ENCODE measurements at regions not wholly inside any gene's neighbourhood (a gene's known extent, or its start where the extent isn't known, plus 50 kb on each side); places are given as distances from the start of the nearest gene placed in this dataset.

DNA sequence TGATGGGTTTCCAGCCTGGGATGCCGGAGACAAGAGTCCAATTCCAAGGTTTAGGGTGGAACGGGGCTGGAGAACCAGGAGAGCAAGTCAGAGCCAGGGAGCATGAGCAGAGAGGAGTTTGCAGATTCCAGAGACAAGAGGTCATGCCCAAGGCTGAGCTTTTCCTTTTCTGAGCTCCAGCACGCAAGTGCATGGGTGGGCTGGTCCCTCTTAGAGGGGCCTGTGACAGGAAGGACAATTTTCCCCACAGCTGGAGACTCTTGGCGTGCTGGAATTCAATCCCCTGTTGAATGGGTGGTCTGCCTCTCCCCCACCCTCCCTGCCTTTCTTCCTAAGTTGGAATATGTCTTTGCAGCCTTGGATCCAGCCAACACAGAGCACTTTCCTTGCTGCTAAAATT is 431.9 kb downstream of the BCL11B start:
- Histone ChIP-seq H3K27me3 (ENCODE audit: control insufficient read depth, insufficient read depth, low read length) (no peaks in the 10 kb centered on the region), H3K36me3 (ENCODE audit: control insufficient read depth, insufficient read depth, low read length) (no peaks in the 10 kb centered on the region), H3K4me1 (ENCODE audit: control insufficient read depth, insufficient read depth, low read length) (no peaks in the 10 kb centered on the region), H3K9me3 (ENCODE audit: control insufficient read depth, insufficient read depth, low read length) (no peaks in the 10 kb centered on the region), H3K4me3 (ENCODE audit: low read length) (no peak overlapping the region), H3K27ac (ENCODE audit: low read length) (no peak overlapping the region)
- no peak for DNase-seq (ENCODE audit: low read depth, low spot score)
- no CpG with 5 or more reads among the region's 4 CpGs for WGBS (ENCODE audit: insufficient coverage, insufficient read length)

GRCh38 chr14:98840511-98840910 is 431.5 kb downstream of the BCL11B start:
- Histone ChIP-seq H3K36me3 (ENCODE audit: control insufficient read depth, insufficient read depth, low read length) (no peaks in the 10 kb centered on the region), H3K4me1 (ENCODE audit: control insufficient read depth, insufficient read depth, low read length) (no peaks in the 10 kb centered on the region), H3K4me3 (ENCODE audit: low read length) (no peak overlapping the region), H3K27ac (ENCODE audit: low read length) (no peak overlapping the region), H3K9me3 (ENCODE audit: control insufficient read depth, insufficient read depth, low read length) (no peaks in the 10 kb centered on the region), H3K27me3 (ENCODE audit: control insufficient read depth, insufficient read depth, low read length) (no peaks in the 10 kb centered on the region)
- WGBS (ENCODE audit: insufficient coverage, insufficient read length) = no CpG with 5 or more reads among the region's 6 CpGs
- no peak for DNase-seq (ENCODE audit: low read depth, low spot score)

- H3K27ac ChIP-seq (ENCODE audit: low read length) = no peak overlapping the region
- H3K9me3 ChIP-seq (ENCODE audit: control insufficient read depth, insufficient read depth, low read length) = no peaks in the 10 kb centered on the region
- H3K36me3 ChIP-seq (ENCODE audit: control insufficient read depth, insufficient read depth, low read length) = no peaks in the 10 kb centered on the region
- no peak for DNase-seq (ENCODE audit: low read depth, low spot score)
- H3K4me1 ChIP-seq (ENCODE audit: control insufficient read depth, insufficient read depth, low read length) = no peaks in the 10 kb centered on the region
- H3K4me3 ChIP-seq (ENCODE audit: low read length) = no peak overlapping the region
- H3K27me3 ChIP-seq (ENCODE audit: control insufficient read depth, insufficient read depth, low read length) = no peaks in the 10 kb centered on the region
Measured at GRCh38 chr14:98844456-98844855, 427.5 kb downstream of the BCL11B start.

GRCh38 chr14:98847521-98848468 is 424.2 kb downstream of the BCL11B start:
- Histone ChIP-seq H3K9me3 (ENCODE audit: control insufficient read depth, insufficient read depth, low read length) (no peaks in the 10 kb centered on the region), H3K36me3 (ENCODE audit: control insufficient read depth, insufficient read depth, low read length) (no peaks in the 10 kb centered on the region), H3K4me1 (ENCODE audit: control insufficient read depth, insufficient read depth, low read length) (no peaks in the 10 kb centered on the region), H3K4me3 (ENCODE audit: low read length) (no peak overlapping the region), H3K27me3 (ENCODE audit: control insufficient read depth, insufficient read depth, low read length) (no peaks in the 10 kb centered on the region), H3K27ac (ENCODE audit: low read length) (no peak overlapping the region)
- WGBS (ENCODE audit: insufficient coverage, insufficient read length) = no CpG with 5 or more reads among the region's 11 CpGs
- no peak for DNase-seq (ENCODE audit: low read depth, low spot score)

DNA sequence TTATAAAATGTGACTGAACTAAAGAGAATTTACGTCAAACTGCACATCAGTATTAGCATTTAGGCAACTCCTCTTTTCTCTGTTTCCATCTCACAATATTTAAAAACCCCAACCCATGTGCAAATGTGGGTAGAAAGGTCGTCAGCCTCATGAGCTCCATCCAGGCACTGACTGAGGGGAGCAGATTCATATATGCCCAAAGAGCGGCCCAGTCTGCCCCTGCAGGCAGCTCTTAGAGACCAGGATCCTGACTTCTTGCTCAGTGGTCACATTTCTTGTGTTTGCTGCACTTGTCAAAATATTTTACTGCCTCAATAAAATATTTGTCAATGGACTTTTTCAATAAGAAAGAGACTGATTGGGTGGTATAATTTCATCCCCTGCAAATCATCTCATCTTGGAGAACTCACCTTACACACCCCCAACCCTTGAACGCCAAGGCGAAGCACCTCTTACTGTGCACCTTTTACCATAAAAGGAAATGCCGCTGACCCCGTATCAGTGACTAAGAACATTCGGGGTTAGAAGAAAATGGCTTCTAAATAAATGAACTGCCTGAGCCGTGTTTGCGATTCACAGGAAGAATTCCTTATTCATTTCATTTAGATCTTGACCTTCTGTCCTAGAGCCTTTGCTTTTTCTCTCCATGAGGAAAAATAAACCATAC is 418.8 kb downstream of the BCL11B start:
- Histone ChIP-seq H3K4me3 (ENCODE audit: low read length) (no peak overlapping the region), H3K27ac (ENCODE audit: low read length) (no peak overlapping the region), H3K9me3 (ENCODE audit: control insufficient read depth, insufficient read depth, low read length) (no peaks in the 10 kb centered on the region), H3K4me1 (ENCODE audit: control insufficient read depth, insufficient read depth, low read length) (no peaks in the 10 kb centered on the region), H3K36me3 (ENCODE audit: control insufficient read depth, insufficient read depth, low read length) (no peaks in the 10 kb centered on the region), H3K27me3 (ENCODE audit: control insufficient read depth, insufficient read depth, low read length) (no peaks in the 10 kb centered on the region)
- DNase-seq (ENCODE audit: low read depth, low spot score) = no peak
- no CpG with 5 or more reads among the region's 10 CpGs for WGBS (ENCODE audit: insufficient coverage, insufficient read length)

DNA sequence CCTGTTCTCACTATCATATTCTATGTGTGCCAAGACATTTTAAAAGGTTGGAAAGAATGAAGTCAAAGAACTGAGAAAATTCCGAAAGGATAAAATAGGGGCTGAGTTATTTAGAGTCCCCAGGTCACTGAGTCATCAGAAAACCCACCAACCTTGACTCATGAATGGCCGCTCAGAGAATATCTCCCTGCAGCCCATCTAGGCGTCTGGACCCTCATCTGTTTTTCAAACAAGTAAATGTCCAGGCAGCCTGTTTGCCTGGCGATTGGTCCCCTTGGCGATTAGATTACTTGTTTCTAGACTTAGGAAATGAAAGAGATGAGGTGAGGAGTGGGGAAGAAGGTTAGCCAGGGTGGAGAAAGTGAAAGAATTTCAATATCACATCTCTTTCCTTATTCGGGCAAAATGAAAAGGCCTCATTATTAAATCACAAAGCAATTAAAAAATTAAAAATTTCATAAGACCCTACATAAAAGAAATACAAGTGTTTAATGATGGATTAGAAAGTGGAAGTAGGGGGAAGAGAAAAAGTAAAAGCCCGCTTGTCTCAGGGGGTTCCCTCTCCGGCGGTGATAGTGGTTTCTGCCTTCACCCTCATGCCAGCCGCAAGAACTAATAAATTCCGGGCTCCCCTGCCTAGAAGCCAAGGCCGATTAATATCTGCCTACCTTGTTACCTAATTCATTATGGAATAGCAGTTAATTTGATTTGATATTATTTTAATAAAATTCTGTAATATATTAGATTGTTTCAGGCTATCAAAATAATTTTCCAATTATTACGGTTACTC is 415.9 kb downstream of the BCL11B start:
- Histone ChIP-seq H3K9me3 (ENCODE audit: control insufficient read depth, insufficient read depth, low read length) (no peaks in the 10 kb centered on the region), H3K4me3 (ENCODE audit: low read length) (no peak overlapping the region), H3K4me1 (ENCODE audit: control insufficient read depth, insufficient read depth, low read length) (no peaks in the 10 kb centered on the region), H3K36me3 (ENCODE audit: control insufficient read depth, insufficient read depth, low read length) (no peaks in the 10 kb centered on the region), H3K27ac (ENCODE audit: low read length) (no peak overlapping the region), H3K27me3 (ENCODE audit: control insufficient read depth, insufficient read depth, low read length) (no peaks in the 10 kb centered on the region)
- no peak for DNase-seq (ENCODE audit: low read depth, low spot score)
- no CpG with 5 or more reads among the region's 13 CpGs for WGBS (ENCODE audit: insufficient coverage, insufficient read length)

DNA sequence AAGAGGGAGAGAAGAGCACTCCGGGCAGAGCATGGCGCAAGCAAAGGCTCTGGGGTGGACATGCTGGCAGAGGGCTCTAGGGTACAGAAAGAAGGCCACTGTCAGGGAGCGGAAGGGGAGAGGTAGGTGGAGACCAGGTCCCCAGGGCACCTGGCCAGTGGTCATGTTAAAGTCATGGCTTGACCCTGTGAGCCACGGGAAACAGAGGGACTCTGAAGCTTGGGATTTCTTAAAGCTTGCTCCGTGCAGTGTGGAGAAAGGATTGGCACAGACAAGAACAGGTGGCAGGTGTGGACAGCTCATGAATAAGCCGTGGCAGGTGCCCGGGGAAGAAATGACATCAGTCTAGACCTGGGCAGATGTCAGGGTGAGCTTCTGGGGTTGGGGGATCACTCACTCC is 413.8 kb downstream of the BCL11B start:
- Histone ChIP-seq H3K4me1 (ENCODE audit: control insufficient read depth, insufficient read depth, low read length) (no peaks in the 10 kb centered on the region), H3K36me3 (ENCODE audit: control insufficient read depth, insufficient read depth, low read length) (no peaks in the 10 kb centered on the region), H3K9me3 (ENCODE audit: control insufficient read depth, insufficient read depth, low read length) (no peaks in the 10 kb centered on the region), H3K4me3 (ENCODE audit: low read length) (no peak overlapping the region), H3K27me3 (ENCODE audit: control insufficient read depth, insufficient read depth, low read length) (no peaks in the 10 kb centered on the region), H3K27ac (ENCODE audit: low read length) (no peak overlapping the region)
- no CpG with 5 or more reads among the region's 7 CpGs for WGBS (ENCODE audit: insufficient coverage, insufficient read length)
- DNase-seq (ENCODE audit: low read depth, low spot score) = no peak

DNA sequence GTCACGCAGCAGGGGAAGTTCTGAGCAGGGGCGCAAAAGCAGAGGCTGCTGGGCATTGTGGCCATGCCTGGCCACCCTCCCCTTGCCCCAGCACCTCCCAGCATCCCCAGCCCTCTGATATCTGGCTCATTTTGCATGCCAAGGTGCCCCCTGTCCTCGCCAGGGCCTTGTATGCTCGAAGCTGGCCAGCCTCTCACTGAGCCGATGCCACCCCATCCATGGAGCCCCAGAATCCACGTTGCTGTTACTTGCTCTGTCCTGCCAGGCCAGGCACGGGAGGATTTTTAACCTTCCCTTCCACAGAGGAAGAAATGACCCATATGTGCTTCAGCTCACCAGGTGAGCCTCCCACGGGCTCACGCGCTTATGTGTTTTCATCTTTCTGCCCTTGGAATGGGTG is 413.4 kb downstream of the BCL11B start:
- Histone ChIP-seq H3K9me3 (ENCODE audit: control insufficient read depth, insufficient read depth, low read length) (no peaks in the 10 kb centered on the region), H3K4me1 (ENCODE audit: control insufficient read depth, insufficient read depth, low read length) (no peaks in the 10 kb centered on the region), H3K27ac (ENCODE audit: low read length) (no peak overlapping the region), H3K36me3 (ENCODE audit: control insufficient read depth, insufficient read depth, low read length) (no peaks in the 10 kb centered on the region), H3K4me3 (ENCODE audit: low read length) (no peak overlapping the region), H3K27me3 (ENCODE audit: control insufficient read depth, insufficient read depth, low read length) (no peaks in the 10 kb centered on the region)
- no peak for DNase-seq (ENCODE audit: low read depth, low spot score)
- no CpG with 5 or more reads among the region's 10 CpGs for WGBS (ENCODE audit: insufficient coverage, insufficient read length)

- no peaks in the 10 kb centered on the region for H3K36me3 ChIP-seq (ENCODE audit: control insufficient read depth, insufficient read depth, low read length)
- H3K27me3 ChIP-seq (ENCODE audit: control insufficient read depth, insufficient read depth, low read length) = no peaks in the 10 kb centered on the region
- H3K4me3 ChIP-seq (ENCODE audit: low read length) = no peak overlapping the region
- WGBS (ENCODE audit: insufficient coverage, insufficient read length) = no CpG with 5 or more reads among the region's 2 CpGs
- no peak overlapping the region for H3K27ac ChIP-seq (ENCODE audit: low read length)
- H3K9me3 ChIP-seq (ENCODE audit: control insufficient read depth, insufficient read depth, low read length) = no peaks in the 10 kb centered on the region
- DNase-seq (ENCODE audit: low read depth, low spot score) = no peak
- no peaks in the 10 kb centered on the region for H3K4me1 ChIP-seq (ENCODE audit: control insufficient read depth, insufficient read depth, low read length)
Measured at GRCh38 chr14:98859301-98859700, 412.7 kb downstream of the BCL11B start.

GRCh38 chr14:98864211-98864610 is 407.8 kb downstream of the BCL11B start:
- Histone ChIP-seq H3K36me3 (ENCODE audit: control insufficient read depth, insufficient read depth, low read length) (no peaks in the 10 kb centered on the region), H3K9me3 (ENCODE audit: control insufficient read depth, insufficient read depth, low read length) (no peaks in the 10 kb centered on the region), H3K27ac (ENCODE audit: low read length) (no peak overlapping the region), H3K4me1 (ENCODE audit: control insufficient read depth, insufficient read depth, low read length) (no peaks in the 10 kb centered on the region), H3K4me3 (ENCODE audit: low read length) (no peak overlapping the region), H3K27me3 (ENCODE audit: control insufficient read depth, insufficient read depth, low read length) (no peaks in the 10 kb centered on the region)
- DNase-seq (ENCODE audit: low read depth, low spot score) = no peak
- no CpG with 5 or more reads among the region's 2 CpGs for WGBS (ENCODE audit: insufficient coverage, insufficient read length)
